H1 (cell line): ENCODE measurements at regions not wholly inside any gene's neighbourhood (a gene's known extent, or its start where the extent isn't known, plus 50 kb on each side); places are given as distances from the start of the nearest gene placed in this dataset.

Source experiments
- NRF1 ChIP-seq: IDR thresholded peaks from 2 replicates; pipeline ENCODE4 v1.6.1; 2011; ENCODE audit warnings: mild to moderate bottlenecking, low read depth, low read length, improper control_type of control experiment
- PHF8 ChIP-seq: fragments of 200-600 bp; sonication (generic); conservative IDR thresholded peaks from 2 replicates; pipeline ENCODE4 v1.7.1; 2012; ENCODE audit warnings: low read depth, mild to moderate bottlenecking, inconsistent platforms, low read length, moderate library complexity
- RAD21 ChIP-seq, 2 experiments: IDR thresholded peaks in 1 of 2; conservative IDR thresholded peaks in 1 of 2; 2 replicates each; pipeline ENCODE4 v1.6.1; 2011; ENCODE audit warnings: low read depth in 2 of 2, low read length in 2 of 2, improper control_type of control experiment in 1 of 2, inconsistent platforms in 1 of 2, mild to moderate bottlenecking in 1 of 2, moderate library complexity in 1 of 2
- ZNF274 ChIP-seq: IDR thresholded peaks from 2 replicates; pipeline ENCODE4 v1.7.0; 2012; ENCODE audit warnings: low read length, borderline replicate concordance; ENCODE audit errors: extremely low read depth
- TF ChIP-seq, protein P1 (sequence below): IDR thresholded peaks from 2 replicates; pipeline ENCODE4 v1.6.1; 2011; ENCODE audit warnings: low read depth, mild to moderate bottlenecking, low read length; ENCODE audit not compliant: insufficient read depth

DNA sequence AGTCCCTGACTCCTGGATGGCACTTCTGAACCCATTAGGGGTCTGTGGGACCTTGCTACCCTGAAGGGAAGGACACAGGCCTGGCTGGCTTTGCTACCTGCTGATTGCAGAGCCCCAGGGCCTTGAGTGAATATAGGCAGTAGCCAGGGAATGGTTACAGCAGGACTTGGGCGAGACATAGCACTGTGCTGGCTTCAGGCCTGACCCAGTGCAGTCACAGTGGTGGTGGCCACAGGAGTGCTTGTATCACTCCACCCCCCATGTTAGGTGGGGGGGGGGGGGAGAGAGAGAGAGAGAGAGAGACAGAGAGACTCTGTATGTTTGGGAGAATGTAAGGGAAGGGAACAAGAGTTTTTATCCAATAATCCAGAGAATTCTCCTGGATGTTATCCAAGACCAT lies 439.3 kb upstream of the ZNF608 start (continued):
- TF ChIP-seq RAD21 (IDR thresholded peaks at IDR 0.05 in 1 of 2, conservative IDR thresholded peaks at IDR 0.05 in 1 of 2; ENCODE audit: low read depth in 2 of 2, low read length in 2 of 2): no peak
- no peak for TF ChIP-seq PHF8
- TF ChIP-seq NRF1: no peak
- no peak for TF ChIP-seq ZNF274
- TF ChIP-seq, protein P1, sequence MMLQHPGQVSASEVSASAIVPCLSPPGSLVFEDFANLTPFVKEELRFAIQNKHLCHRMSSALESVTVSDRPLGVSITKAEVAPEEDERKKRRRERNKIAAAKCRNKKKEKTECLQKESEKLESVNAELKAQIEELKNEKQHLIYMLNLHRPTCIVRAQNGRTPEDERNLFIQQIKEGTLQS: no peak
